Prostate gland (tissue), 2 donors: ENCODE measurements at regions not wholly inside any gene's neighbourhood (a gene's known extent, or its start where the extent isn't known, plus 50 kb on each side); places are given as distances from the start of the nearest gene placed in this dataset.

Experiments
- DNase-seq: peaks from one replicate; pipeline ENCODE4 v3.0.0-alpha.2; 2019; ENCODE audit warnings: low spot score
- H3K27ac ChIP-seq, 2 donors: fragments of 200-600 bp; sonication (generic); 2 replicates each; pipeline ENCODE4 v1.5.1; 2017 to 2019
- H3K27me3 ChIP-seq: fragments of 200-600 bp; sonication (generic); replicated peaks from 2 replicates; pipeline ENCODE4 v1.5.1; 2019; ENCODE audit not compliant: insufficient read depth
- H3K36me3 ChIP-seq, 2 donors: fragments of 200-600 bp; sonication (generic); 1 replicate in 1 of 2; 2 replicates in 1 of 2; pipeline versions ENCODE4 v1.5.1 to v1.8.1; 2017 to 2019
- H3K4me1 ChIP-seq: fragments of 200-600 bp; sonication (generic); replicated peaks from 2 replicates; pipeline ENCODE4 v1.5.1; 2019
- H3K4me3 ChIP-seq, 2 donors: fragments of 200-600 bp; sonication (generic); 2 replicates each; pipeline ENCODE4 v1.5.1; 2017 to 2019
- H3K9me3 ChIP-seq: fragments of 200-600 bp; sonication (generic); 2 replicates; pipeline ENCODE4 v1.5.1; 2017
- POLR2A ChIP-seq: fragments of 450-650 bp; IDR thresholded peaks from one replicate; pipeline ENCODE4 v1.6.1; 2016; ENCODE audit warnings: antibody characterized with exemption, mild to moderate bottlenecking
- POLR2AphosphoS5 ChIP-seq: sonication (generic); formaldehyde crosslinking; IDR thresholded peaks from one replicate; pipeline ENCODE4 v1.6.1; 2017; ENCODE audit warnings: antibody characterized with exemption
- WGBS: methylation state at CpG from one replicate; pipeline ENCODE4 v1.1.5; 2018; 5-methylcytosine and 5-hydroxymethylcytosine counted together
- intact Hi-C: fragments of 100-400 bp; cut with DNase I; formaldehyde crosslinking; loops from one replicate; pipeline ENCODE4 v1.14.2; 2022
- TF ChIP-seq, protein P1 (sequence below), 4 experiments: fragments of 200-600 bp in 2 of 4; fragments of 450-650 bp in 2 of 4; sonication (generic) in 2 of 4; IDR thresholded peaks; 1 replicate in 3 of 4; 2 replicates in 1 of 4; pipeline ENCODE4 v1.5.1; 2016 to 2019; ENCODE audit warnings: antibody characterized with exemption in 4 of 4, mild to moderate bottlenecking in 2 of 4, moderate library complexity in 2 of 4

DNA sequence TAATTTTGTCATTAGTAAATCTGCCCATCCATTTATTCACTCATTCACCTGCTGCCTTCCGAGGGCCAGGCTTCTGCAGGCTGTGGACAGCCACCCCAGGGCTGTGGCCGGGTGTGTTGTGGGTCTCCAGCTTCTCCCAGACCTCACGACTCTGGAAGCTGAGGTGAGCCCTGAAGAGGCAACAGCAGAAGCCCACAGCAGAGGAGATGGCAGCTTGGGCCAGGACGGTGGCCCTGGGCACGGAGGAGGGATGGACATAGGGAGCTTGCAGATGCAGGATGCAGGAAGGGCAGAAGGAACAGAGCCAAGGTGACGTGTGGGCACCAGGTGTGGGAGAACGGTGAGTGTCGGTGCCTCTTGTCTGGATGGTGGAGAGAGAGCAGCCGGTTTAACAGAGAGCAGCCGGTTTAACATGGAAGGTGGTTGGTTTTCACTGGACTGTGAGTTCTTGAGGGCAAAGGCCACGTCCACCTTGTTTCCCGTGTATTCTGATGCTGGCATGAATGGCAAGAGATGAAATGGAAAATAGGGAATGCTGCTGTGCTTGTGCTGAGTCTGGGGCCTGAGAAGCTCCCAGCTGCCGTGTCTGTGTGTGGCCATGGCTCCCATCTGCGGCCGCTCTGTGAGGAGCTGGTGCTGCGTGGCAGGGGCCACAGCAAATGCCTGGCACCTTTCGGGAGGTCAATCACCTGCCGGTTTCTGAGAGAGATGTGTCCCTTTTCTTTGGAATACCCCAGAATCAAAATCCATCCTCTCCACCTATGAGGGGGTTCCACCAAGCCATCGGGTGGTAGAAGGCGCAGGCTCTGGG lies 669.9 kb downstream of the BRD1 start:
- no peaks in the 10 kb centered on the region for H3K4me1 ChIP-seq
- DNase-seq = no peak
- H3K36me3 ChIP-seq = no peaks in the 10 kb centered on the region
- no peaks in the 10 kb centered on the region for H3K9me3 ChIP-seq
- no peak overlapping the region for H3K27ac ChIP-seq
- TF ChIP-seq POLR2AphosphoS5 (no peak), POLR2A (no peak)
- TF ChIP-seq, protein P1, sequence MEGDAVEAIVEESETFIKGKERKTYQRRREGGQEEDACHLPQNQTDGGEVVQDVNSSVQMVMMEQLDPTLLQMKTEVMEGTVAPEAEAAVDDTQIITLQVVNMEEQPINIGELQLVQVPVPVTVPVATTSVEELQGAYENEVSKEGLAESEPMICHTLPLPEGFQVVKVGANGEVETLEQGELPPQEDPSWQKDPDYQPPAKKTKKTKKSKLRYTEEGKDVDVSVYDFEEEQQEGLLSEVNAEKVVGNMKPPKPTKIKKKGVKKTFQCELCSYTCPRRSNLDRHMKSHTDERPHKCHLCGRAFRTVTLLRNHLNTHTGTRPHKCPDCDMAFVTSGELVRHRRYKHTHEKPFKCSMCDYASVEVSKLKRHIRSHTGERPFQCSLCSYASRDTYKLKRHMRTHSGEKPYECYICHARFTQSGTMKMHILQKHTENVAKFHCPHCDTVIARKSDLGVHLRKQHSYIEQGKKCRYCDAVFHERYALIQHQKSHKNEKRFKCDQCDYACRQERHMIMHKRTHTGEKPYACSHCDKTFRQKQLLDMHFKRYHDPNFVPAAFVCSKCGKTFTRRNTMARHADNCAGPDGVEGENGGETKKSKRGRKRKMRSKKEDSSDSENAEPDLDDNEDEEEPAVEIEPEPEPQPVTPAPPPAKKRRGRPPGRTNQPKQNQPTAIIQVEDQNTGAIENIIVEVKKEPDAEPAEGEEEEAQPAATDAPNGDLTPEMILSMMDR (IDR thresholded peaks at IDR 0.05) = no peak
- intact Hi-C loops = no loop called here
- H3K27me3 ChIP-seq = peaks cover 18% of the 10 kb centered on the region
- 89% methylated on average over 20 of the region's 20 CpGs for WGBS
- no peak overlapping the region for H3K4me3 ChIP-seq

DNA sequence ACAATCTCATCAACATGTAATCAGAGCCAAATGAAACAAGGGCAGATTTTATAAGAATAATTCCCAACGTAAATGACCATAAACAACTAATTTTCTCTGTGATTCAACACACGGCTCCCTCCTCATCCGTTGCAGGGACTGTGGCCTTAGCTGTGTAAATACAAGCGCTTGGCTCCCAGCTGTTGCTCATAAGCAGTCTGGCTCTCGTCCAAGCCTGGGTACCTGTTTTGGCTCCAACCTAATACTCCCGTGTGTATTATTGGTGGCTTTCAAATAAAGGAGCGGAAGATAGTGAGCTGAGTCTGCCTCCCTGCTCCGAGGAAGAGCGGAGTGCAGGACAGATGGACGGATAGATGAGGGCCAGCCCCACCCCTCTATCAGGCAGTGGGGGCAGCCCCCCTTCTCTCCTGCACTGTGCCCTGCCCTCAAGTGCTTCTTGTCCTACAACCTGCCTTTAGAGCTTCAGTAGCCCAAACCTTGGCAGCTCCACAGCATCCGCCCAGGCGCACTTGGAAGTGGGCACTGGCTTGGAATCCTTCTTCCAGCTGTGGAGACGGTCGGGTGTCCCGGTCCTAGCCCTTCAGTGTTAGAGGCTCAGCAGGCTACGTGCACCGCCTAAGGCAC lies 670.9 kb downstream of the BRD1 start:
- intact Hi-C loops = no loop called here
- Histone ChIP-seq H3K36me3 (no peaks in the 10 kb centered on the region), H3K9me3 (no peaks in the 10 kb centered on the region), H3K27ac (no peak overlapping the region), H3K4me1 (no peaks in the 10 kb centered on the region), H3K4me3 (no peak overlapping the region), H3K27me3 (peaks cover 16% of the 10 kb centered on the region)
- DNase-seq = peak; percentile 55
- 37% methylated on average over 17 of the region's 17 CpGs for WGBS
- TF ChIP-seq, protein P1 (IDR thresholded peaks at IDR 0.05) = no peak
- TF ChIP-seq POLR2AphosphoS5 (no peak), POLR2A (no peak)

DNA sequence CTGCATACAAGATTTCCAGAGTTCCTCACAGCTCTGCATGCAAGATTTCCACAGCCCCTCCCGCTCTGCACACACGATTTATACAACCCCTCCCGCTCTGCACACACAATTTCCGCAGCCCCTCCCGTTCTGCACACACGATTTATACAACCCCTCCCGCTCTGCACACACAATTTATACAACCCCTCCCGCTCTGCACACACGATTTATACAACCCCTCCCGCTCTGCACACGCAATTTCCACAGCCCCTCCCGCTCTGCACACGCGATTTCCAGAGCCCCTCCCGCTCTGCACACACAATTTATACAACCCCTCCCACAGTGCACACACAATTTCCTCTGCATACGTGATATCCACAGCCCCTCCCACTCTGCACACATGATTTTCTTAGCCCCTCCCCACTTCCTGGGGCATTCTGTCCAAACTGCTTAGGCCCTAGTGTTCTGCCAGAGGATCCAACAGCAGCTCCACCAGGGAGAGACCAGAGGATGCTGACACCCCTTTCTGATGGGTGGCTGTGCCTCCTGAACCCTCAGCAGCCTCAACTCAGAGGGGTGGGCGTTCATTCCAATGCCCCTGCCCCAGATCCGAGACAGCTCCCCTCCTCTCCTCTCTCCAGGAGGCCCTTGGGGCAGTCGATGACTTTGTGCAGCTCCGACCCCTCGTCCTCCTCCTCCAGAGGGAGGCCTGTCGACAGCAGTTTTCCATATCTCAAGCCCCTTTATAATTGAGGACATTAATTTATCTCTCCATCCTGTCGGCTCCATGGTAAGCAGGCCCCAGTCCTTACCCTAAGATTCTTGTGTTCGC lies 671.7 kb downstream of the BRD1 start:
- TF ChIP-seq POLR2AphosphoS5 (no peak), POLR2A (no peak)
- TF ChIP-seq, protein P1 (IDR thresholded peaks at IDR 0.05) = no peak
- intact Hi-C loops = no loop called here
- DNase-seq = no peak
- Histone ChIP-seq H3K27me3 (peaks cover 23% of the 10 kb centered on the region), H3K4me3 (no peak overlapping the region), H3K9me3 (no peaks in the 10 kb centered on the region), H3K36me3 (no peaks in the 10 kb centered on the region), H3K4me1 (no peaks in the 10 kb centered on the region), H3K27ac (no peak overlapping the region)
- WGBS = 48% methylated on average over 24 of the region's 24 CpGs

DNA sequence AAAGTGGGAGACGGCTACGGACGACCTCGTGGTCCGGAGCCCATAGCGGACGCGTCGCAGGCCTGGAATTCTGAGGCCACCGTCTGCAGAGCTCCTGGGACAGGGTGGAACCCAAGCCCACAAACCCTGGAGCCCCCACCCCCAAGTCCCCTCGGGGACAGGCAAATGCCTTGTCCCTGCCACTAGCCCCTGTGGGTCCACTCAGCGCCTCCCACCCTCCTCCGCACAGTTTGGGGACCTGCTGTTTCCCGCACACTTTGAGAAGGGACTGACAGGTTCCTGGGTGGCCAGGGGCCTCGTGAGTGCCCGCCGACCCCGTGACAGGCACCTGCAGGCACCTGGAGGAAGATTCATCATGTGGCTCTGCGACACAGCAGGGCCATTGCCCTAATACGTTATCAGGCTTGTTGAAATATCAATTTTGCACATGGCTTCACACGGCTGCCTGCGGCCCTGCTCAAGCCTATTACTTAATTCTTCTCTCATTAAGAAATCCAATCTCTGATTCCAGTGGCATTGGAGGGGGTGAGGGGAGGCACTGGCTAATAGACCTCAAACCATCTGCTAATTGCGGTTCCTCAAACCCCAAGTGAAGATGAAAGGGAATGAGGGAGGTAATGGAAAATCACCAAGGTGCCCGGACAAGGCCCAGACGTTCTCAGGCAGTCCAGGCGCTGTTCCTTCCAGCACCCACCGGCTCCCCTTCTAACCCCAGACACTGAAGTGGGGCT lies 672.5 kb downstream of the BRD1 start:
- Histone ChIP-seq H3K27me3 (peaks cover 21% of the 10 kb centered on the region), H3K4me3 (no peak overlapping the region), H3K9me3 (no peaks in the 10 kb centered on the region), H3K4me1 (no peaks in the 10 kb centered on the region), H3K36me3 (no peaks in the 10 kb centered on the region), H3K27ac (no peak overlapping the region)
- TF ChIP-seq POLR2AphosphoS5 = no peak
- TF ChIP-seq POLR2A = no peak
- TF ChIP-seq, protein P1 (IDR thresholded peaks at IDR 0.05) = no peak
- intact Hi-C loops = no loop called here
- no peak for DNase-seq
- WGBS = 72% methylated on average over 27 of the region's 27 CpGs
